HepG2 (cell line): ENCODE measurements at regions not wholly inside any gene's neighbourhood (a gene's known extent, or its start where the extent isn't known, plus 50 kb on each side); places are given as distances from the start of the nearest gene placed in this dataset.

Experiments
- CCAR2 ChIP-seq: fragments of 200-400 bp; formaldehyde crosslinking; optimal IDR thresholded peaks from 2 replicates; pipeline ENCODE3; 2018; ENCODE audit warnings: low read depth, mild to moderate bottlenecking, low read length, moderate library complexity
- EP300 ChIP-seq, 3 experiments: sonication (generic) in 1 of 3; formaldehyde crosslinking in 1 of 3; IDR thresholded peaks; 2 replicates each; pipeline versions ENCODE4 v1.5.1 to v1.6.1; 2011 to 2020; ENCODE audit warnings: low read depth in 2 of 3, low read length in 2 of 3, borderline replicate concordance in 1 of 3, improper control_type of control experiment in 1 of 3, mild to moderate bottlenecking in 1 of 3, missing genetic modification reagents in 1 of 3, moderate library complexity in 1 of 3
- MAZ ChIP-seq, 2 experiments: sonication (generic) in 1 of 2; formaldehyde crosslinking in 1 of 2; IDR thresholded peaks; 2 replicates each; pipeline versions ENCODE4 v1.5.0 to v1.6.1; 2012 to 2020; ENCODE audit warnings: low read depth in 2 of 2, mild to moderate bottlenecking in 2 of 2, borderline replicate concordance in 1 of 2, improper control_type of control experiment in 1 of 2, low read length in 1 of 2, missing genetic modification reagents in 1 of 2, moderate library complexity in 1 of 2
- POLR2AphosphoS5 ChIP-seq: IDR thresholded peaks from 2 replicates; pipeline ENCODE4 v1.6.1; 2012; ENCODE audit warnings: low read depth, low read length
- RAD21 ChIP-seq: fragments of 450-650 bp; formaldehyde crosslinking; IDR thresholded peaks from 2 replicates; pipeline ENCODE4 v1.5.0; 2020; ENCODE audit warnings: mild to moderate bottlenecking
- SP1 ChIP-seq, 2 experiments: fragments of 450-650 bp in 1 of 2; sonication (generic) in 1 of 2; formaldehyde crosslinking in 1 of 2; IDR thresholded peaks; 2 replicates each; pipeline versions ENCODE4 v1.4.0 to v1.6.1; 2016 to 2020; ENCODE audit warnings: missing genetic modification reagents in 1 of 2
- ZKSCAN8 ChIP-seq: IDR thresholded peaks from 2 replicates; pipeline ENCODE4 v1.6.1; 2016; ENCODE audit warnings: borderline replicate concordance, missing genetic modification reagents, missing compliant biosample characterization
- ZNF430 ChIP-seq: sonication (generic); formaldehyde crosslinking; IDR thresholded peaks from 2 replicates; pipeline ENCODE4 v1.9.0; 2021; ENCODE audit warnings: mild to moderate bottlenecking, missing genetic modification reagents
- TF ChIP-seq, protein P1 (sequence below): sonication (generic); formaldehyde crosslinking; IDR thresholded peaks from 2 replicates; pipeline ENCODE4 v1.8.1; 2023; ENCODE audit warnings: mild to moderate bottlenecking, missing genetic modification reagents
- TF ChIP-seq, protein P2 (sequence below): sonication (generic); formaldehyde crosslinking; IDR thresholded peaks from 2 replicates; pipeline ENCODE4 v1.5.0; 2020; ENCODE audit warnings: mild to moderate bottlenecking, missing genetic modification reagents
- TF ChIP-seq, protein P3 (sequence below): sonication (generic); formaldehyde crosslinking; IDR thresholded peaks from 2 replicates; pipeline ENCODE4 v1.4.0; 2020; ENCODE audit warnings: missing genetic modification reagents, borderline replicate concordance
- TF ChIP-seq, protein P4 (sequence below): sonication (generic); formaldehyde crosslinking; IDR thresholded peaks from 2 replicates; pipeline ENCODE4 v1.5.1; 2020; ENCODE audit warnings: mild to moderate bottlenecking, missing genetic modification reagents, borderline replicate concordance

DNA sequence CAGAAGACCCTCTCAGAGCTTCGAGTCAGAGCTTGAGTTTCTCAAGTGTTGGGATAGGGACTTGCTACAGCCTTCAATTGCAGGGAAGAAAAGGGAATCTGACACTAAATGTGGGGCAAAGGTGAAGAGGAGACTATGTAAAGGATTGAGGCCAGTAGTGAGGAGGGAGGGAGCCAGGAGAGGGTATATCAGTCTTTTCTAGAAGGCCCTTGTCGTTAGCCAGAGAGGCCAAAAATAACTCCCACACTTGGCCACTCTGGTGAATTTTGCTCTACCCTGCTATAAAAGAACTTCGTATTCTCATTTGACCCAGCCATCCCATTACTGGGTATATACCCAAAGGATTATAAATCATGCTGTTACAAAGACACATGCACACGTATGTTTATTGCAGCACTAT, 162.0 kb downstream of the MDFIC start:
- TF ChIP-seq ZNF430 (CRISPR knock-in tag) (no peak), MAZ (IDR thresholded peaks at IDR 0.05; ENCODE audit: borderline replicate concordance, low read depth, low read length) (no peak), MAZ (CRISPR knock-in tag; IDR thresholded peaks at IDR 0.05; ENCODE audit: low read depth) (no peak), ZKSCAN8 (CRISPR knock-in tag) (no peak), SP1 (IDR thresholded peaks at IDR 0.05) (no peak), SP1 (CRISPR knock-in tag; IDR thresholded peaks at IDR 0.05) (no peak), EP300 (IDR thresholded peaks at IDR 0.05; ENCODE audit: low read depth in 2 of 2, low read length in 2 of 2) (no peak), EP300 (CRISPR knock-in tag; IDR thresholded peaks at IDR 0.05; ENCODE audit: borderline replicate concordance) (no peak), POLR2AphosphoS5 (no peak), CCAR2 (no peak), RAD21 (CRISPR knock-in tag) (no peak)
- TF ChIP-seq, protein P1, sequence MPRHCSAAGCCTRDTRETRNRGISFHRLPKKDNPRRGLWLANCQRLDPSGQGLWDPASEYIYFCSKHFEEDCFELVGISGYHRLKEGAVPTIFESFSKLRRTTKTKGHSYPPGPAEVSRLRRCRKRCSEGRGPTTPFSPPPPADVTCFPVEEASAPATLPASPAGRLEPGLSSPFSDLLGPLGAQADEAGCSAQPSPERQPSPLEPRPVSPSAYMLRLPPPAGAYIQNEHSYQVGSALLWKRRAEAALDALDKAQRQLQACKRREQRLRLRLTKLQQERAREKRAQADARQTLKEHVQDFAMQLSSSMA (CRISPR knock-in tag): no peak
- TF ChIP-seq, protein P2, sequence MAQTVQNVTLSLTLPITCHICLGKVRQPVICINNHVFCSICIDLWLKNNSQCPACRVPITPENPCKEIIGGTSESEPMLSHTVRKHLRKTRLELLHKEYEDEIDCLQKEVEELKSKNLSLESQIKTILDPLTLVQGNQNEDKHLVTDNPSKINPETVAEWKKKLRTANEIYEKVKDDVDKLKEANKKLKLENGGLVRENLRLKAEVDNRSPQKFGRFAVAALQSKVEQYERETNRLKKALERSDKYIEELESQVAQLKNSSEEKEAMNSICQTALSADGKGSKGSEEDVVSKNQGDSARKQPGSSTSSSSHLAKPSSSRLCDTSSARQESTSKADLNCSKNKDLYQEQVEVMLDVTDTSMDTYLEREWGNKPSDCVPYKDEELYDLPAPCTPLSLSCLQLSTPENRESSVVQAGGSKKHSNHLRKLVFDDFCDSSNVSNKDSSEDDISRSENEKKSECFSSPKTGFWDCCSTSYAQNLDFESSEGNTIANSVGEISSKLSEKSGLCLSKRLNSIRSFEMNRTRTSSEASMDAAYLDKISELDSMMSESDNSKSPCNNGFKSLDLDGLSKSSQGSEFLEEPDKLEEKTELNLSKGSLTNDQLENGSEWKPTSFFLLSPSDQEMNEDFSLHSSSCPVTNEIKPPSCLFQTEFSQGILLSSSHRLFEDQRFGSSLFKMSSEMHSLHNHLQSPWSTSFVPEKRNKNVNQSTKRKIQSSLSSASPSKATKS (CRISPR knock-in tag): no peak
- TF ChIP-seq, protein P3, sequence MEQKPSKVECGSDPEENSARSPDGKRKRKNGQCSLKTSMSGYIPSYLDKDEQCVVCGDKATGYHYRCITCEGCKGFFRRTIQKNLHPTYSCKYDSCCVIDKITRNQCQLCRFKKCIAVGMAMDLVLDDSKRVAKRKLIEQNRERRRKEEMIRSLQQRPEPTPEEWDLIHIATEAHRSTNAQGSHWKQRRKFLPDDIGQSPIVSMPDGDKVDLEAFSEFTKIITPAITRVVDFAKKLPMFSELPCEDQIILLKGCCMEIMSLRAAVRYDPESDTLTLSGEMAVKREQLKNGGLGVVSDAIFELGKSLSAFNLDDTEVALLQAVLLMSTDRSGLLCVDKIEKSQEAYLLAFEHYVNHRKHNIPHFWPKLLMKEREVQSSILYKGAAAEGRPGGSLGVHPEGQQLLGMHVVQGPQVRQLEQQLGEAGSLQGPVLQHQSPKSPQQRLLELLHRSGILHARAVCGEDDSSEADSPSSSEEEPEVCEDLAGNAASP: no peak
- TF ChIP-seq, protein P4, sequence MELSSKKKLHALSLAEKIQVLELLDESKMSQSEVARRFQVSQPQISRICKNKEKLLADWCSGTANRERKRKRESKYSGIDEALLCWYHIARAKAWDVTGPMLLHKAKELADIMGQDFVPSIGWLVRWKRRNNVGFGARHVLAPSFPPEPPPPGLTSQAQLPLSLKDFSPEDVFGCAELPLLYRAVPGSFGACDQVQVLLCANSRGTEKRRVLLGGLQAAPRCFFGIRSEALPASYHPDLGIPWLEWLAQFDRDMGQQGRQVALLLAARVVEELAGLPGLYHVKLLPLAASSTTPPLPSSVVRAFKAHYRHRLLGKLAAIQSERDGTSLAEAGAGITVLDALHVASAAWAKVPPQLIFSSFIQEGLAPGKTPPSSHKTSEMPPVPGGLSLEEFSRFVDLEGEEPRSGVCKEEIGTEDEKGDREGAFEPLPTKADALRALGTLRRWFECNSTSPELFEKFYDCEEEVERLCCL (CRISPR knock-in tag): no peak
